ENCODE measurements at regions not wholly inside any gene's neighbourhood (a gene's known extent, or its start where the extent isn't known, plus 50 kb on each side); places are given as distances from the start of the nearest gene placed in this dataset.

DNA sequence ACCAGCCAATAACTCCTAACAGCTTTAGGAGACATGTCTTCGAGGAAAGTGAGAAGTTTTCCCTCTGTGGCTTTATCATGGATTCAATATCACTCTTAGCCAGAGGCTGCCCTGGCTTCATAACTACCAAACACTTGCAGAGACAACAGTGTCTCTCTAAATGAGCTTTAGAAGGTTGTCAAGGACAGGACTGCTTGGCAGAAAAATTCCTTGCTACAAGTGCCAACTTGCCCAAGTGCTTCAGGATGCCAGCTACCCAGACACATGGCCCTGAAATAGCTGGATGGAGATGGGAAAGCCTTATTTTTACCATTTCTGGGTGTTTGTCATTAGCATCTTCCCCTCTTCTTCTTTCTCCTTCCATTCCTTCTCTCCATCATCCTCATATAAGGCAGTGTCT lies 137.1 kb upstream of the MDFIC start:
- Mint-ChIP-seq H3K4me3 (ENCODE audit: low read depth) (no peak overlapping the region), H3K9me3 (ENCODE audit: low read depth) (no peaks in the 10 kb centered on the region), H3K27ac (no peak overlapping the region), H3K36me3 (ENCODE audit: insufficient read depth) (no peaks in the 10 kb centered on the region), H3K27me3 (no peaks in the 10 kb centered on the region), H3K4me1 (ENCODE audit: low read depth) (no peaks in the 10 kb centered on the region)
- no peak for DNase-seq (ENCODE audit: low spot score, unreplicated experiment)
- no peak for TF ChIP-seq CTCF (IDR thresholded peaks at IDR 0.05; ENCODE audit: unreplicated experiment)

DNA sequence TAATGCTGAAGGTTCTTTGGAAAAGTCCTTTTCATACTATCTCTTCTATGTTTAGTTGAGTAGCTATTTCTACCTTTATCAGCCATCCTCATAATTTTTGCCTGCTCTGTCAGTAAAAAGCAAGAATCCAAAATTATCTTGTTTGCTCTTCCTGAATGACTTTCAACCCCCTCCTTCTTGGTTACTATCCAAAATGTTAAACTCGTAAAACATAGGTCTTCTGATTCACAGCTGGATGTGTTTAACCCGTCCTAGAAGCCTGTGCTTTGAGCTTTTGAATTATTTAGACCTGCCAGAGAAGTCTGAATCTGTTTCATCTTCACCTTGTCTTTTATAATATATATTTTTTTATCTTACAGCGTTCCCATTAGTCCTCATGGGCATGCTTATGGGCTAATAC lies 136.4 kb upstream of the MDFIC start:
- no peak for TF ChIP-seq CTCF (IDR thresholded peaks at IDR 0.05; ENCODE audit: unreplicated experiment)
- no peaks in the 10 kb centered on the region for H3K27me3 Mint-ChIP-seq
- H3K27ac Mint-ChIP-seq, result no peak overlapping the region
- H3K9me3 Mint-ChIP-seq (ENCODE audit: low read depth), result no peaks in the 10 kb centered on the region
- no peaks in the 10 kb centered on the region for H3K4me1 Mint-ChIP-seq (ENCODE audit: low read depth)
- H3K36me3 Mint-ChIP-seq (ENCODE audit: insufficient read depth), result no peaks in the 10 kb centered on the region
- DNase-seq (ENCODE audit: low spot score, unreplicated experiment), result no peak
- no peak overlapping the region for H3K4me3 Mint-ChIP-seq (ENCODE audit: low read depth)

DNA sequence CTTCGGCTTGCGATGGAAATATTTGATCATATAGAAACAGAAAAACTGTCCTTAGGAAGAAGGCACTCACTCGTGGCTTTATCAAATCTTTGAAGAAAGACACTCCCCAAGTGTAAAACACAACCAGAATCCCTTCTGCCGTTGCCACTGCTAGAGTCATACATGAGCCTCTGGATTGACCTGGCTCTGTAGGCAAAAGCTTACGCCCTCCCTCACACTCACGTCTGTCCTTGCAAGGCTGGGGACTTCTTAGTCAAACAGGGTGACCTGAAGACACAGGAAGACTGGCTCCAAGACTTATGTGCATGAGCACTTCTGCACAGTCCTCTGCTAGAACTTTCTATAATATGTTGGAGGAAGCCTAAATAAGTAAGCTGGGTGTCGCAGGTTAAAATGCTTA lies 135.4 kb upstream of the MDFIC start:
- H3K4me1 Mint-ChIP-seq (ENCODE audit: low read depth), result no peaks in the 10 kb centered on the region
- no peak for DNase-seq (ENCODE audit: low spot score, unreplicated experiment)
- no peak overlapping the region for H3K4me3 Mint-ChIP-seq (ENCODE audit: low read depth)
- no peaks in the 10 kb centered on the region for H3K27me3 Mint-ChIP-seq
- no peak overlapping the region for H3K27ac Mint-ChIP-seq
- no peak for TF ChIP-seq CTCF (IDR thresholded peaks at IDR 0.05; ENCODE audit: unreplicated experiment)
- H3K9me3 Mint-ChIP-seq (ENCODE audit: low read depth), result no peaks in the 10 kb centered on the region
- no peaks in the 10 kb centered on the region for H3K36me3 Mint-ChIP-seq (ENCODE audit: insufficient read depth)

DNA sequence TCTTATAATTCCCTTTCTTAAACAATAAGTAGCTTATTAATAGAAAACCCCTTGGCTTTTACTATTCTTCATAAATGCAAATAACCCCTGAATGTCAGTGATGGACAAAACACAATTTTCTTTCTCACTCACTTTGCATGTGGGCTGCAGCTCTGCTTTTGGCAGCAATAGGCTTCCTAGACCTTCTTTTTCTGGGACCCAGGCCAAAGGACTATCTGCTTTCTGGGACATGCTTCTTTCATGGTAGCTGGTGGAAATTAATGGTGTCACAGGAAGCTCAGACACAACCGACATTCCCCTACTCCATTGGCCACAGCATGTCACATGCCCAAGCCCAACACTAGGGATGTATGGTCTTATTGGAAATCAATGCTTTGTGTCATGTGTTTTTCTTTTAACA lies 134.3 kb upstream of the MDFIC start:
- DNase-seq (ENCODE audit: low spot score, unreplicated experiment), result no peak
- no peak for TF ChIP-seq CTCF (IDR thresholded peaks at IDR 0.05; ENCODE audit: unreplicated experiment)
- Mint-ChIP-seq H3K36me3 (ENCODE audit: insufficient read depth) (no peaks in the 10 kb centered on the region), H3K4me1 (ENCODE audit: low read depth) (no peaks in the 10 kb centered on the region), H3K4me3 (ENCODE audit: low read depth) (no peak overlapping the region), H3K27me3 (no peaks in the 10 kb centered on the region), H3K27ac (no peak overlapping the region), H3K9me3 (ENCODE audit: low read depth) (no peaks in the 10 kb centered on the region)

- no peaks in the 10 kb centered on the region for H3K27me3 Mint-ChIP-seq
- no peaks in the 10 kb centered on the region for H3K4me1 Mint-ChIP-seq (ENCODE audit: low read depth)
- no peak overlapping the region for H3K27ac Mint-ChIP-seq
- no peak for DNase-seq (ENCODE audit: low spot score, unreplicated experiment)
- no peak for TF ChIP-seq CTCF (IDR thresholded peaks at IDR 0.05; ENCODE audit: unreplicated experiment)
- H3K9me3 Mint-ChIP-seq (ENCODE audit: low read depth), result no peaks in the 10 kb centered on the region
- H3K4me3 Mint-ChIP-seq (ENCODE audit: low read depth), result no peak overlapping the region
- H3K36me3 Mint-ChIP-seq (ENCODE audit: insufficient read depth), result no peaks in the 10 kb centered on the region
Measured at GRCh38 chr7:114788706-114789105, 133.2 kb upstream of the MDFIC start.

Data from progenitor cell of endocrine pancreas (in vitro differentiated cells).